OCI-LY1 (cell line): ENCODE measurements at regions not wholly inside any gene's neighbourhood (a gene's known extent, or its start where the extent isn't known, plus 50 kb on each side); places are given as distances from the start of the nearest gene placed in this dataset.

Source experiments
- H2AFZ ChIP-seq: fragments of 200-600 bp; sonication (generic), shearing (Covaris generic); 2 replicates; pipeline ENCODE4 v1.6.0; 2014; ENCODE audit warnings: antibody characterized with exemption, mild to moderate bottlenecking, low read length
- H3F3A ChIP-seq: fragments of 200-600 bp; sonication (generic), shearing (Covaris generic); 2 replicates; pipeline ENCODE4 v1.6.0; 2014; ENCODE audit warnings: mild to moderate bottlenecking, antibody characterized with exemption, low read length, moderate library complexity; ENCODE audit not compliant: insufficient read depth
- H3K27ac ChIP-seq: fragments of 200-600 bp; sonication (generic); 2 replicates; pipeline ENCODE4 v1.5.1; 2014; ENCODE audit warnings: low read length, mixed run types, mild to moderate bottlenecking, low read depth; ENCODE audit not compliant: poor library complexity, severe bottlenecking
- H3K27me3 ChIP-seq: fragments of 200-600 bp; sonication (generic); 2 replicates; pipeline ENCODE4 v1.6.0; 2014; ENCODE audit warnings: antibody characterized with exemption, mild to moderate bottlenecking, low read length, moderate library complexity; ENCODE audit not compliant: insufficient read depth
- H3K36me3 ChIP-seq: fragments of 200-600 bp; sonication (generic); 2 replicates; pipeline ENCODE4 v1.6.1; 2014; ENCODE audit warnings: mild to moderate bottlenecking, antibody characterized with exemption, low read length, moderate library complexity, mixed read lengths; ENCODE audit not compliant: insufficient read depth
- H3K4me1 ChIP-seq: fragments of 200-600 bp; sonication (generic); 2 replicates; pipeline ENCODE4 v1.5.1; 2014; ENCODE audit warnings: mild to moderate bottlenecking, low read length, moderate library complexity; ENCODE audit not compliant: insufficient read depth, severe bottlenecking
- H3K4me2 ChIP-seq: fragments of 200-600 bp; sonication (generic), shearing (Covaris generic); 2 replicates; pipeline ENCODE4 v1.6.1; 2014; ENCODE audit warnings: low read length
- H3K4me3 ChIP-seq: fragments of 200-600 bp; sonication (generic); 2 replicates; pipeline ENCODE4 v1.5.1; 2014; ENCODE audit warnings: low read length, low read depth, mild to moderate bottlenecking, mixed read lengths; ENCODE audit not compliant: poor library complexity, severe bottlenecking
- H3K79me2 ChIP-seq: fragments of 200-600 bp; shearing (Covaris generic); 2 replicates; pipeline ENCODE4 v1.6.1; 2016; ENCODE audit warnings: mixed run types, low read length, mixed read lengths; ENCODE audit not compliant: insufficient read depth
- H3K9ac ChIP-seq: fragments of 200-600 bp; sonication (generic), shearing (Covaris generic); 2 replicates; pipeline ENCODE4 v1.6.1; 2014; ENCODE audit warnings: mild to moderate bottlenecking, low read length, mixed read lengths
- H3K9me2 ChIP-seq: fragments of 200-600 bp; sonication (generic), shearing (Covaris generic); 2 replicates; pipeline ENCODE4 v1.6.1; 2014; ENCODE audit warnings: low read depth, mild to moderate bottlenecking, low read length, mixed read lengths
- H3K9me3 ChIP-seq: fragments of 200-600 bp; shearing (Covaris generic); 2 replicates; pipeline ENCODE4 v1.6.1; 2014; ENCODE audit warnings: low read length, mixed read lengths
- H4K20me1 ChIP-seq: fragments of 200-600 bp; sonication (generic), shearing (Covaris generic); 2 replicates; pipeline ENCODE4 v1.6.0; 2016; ENCODE audit warnings: mild to moderate bottlenecking, low read length; ENCODE audit not compliant: insufficient read depth
- EZH2 ChIP-seq: fragments of 200-600 bp; sonication (generic), shearing (Covaris generic); IDR thresholded peaks from 2 replicates; pipeline ENCODE4 v1.8.0; 2017; ENCODE audit warnings: borderline replicate concordance, mixed run types, mild to moderate bottlenecking, antibody characterized with exemption, low read length, moderate library complexity, mixed read lengths
- TF ChIP-seq, protein P1 (sequence below): fragments of 200-600 bp; sonication (generic), shearing (Covaris generic); IDR thresholded peaks from 2 replicates; pipeline ENCODE4 v1.5.1; 2017; ENCODE audit warnings: mild to moderate bottlenecking, antibody characterized with exemption, low read length, moderate library complexity, mixed read lengths

DNA sequence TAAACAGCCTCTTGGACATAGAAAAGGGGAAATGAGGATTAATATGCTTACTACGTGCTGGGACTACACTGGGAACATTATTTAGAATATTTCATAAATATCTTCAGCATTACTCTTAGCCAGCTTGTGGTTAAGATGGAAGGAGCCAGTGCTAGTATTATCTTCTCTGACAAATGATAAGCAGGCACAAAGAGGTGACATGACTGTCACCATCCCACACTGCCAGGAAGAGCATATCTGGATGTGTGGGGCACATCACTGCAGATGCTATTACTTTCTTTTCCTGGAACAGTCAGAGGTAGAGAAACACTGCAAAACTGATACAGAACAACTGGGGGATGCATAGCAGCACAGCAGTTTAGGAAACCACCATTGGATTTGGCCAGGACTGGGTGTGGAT, 281.0 kb upstream of the TNC start:
- H3K9me3 ChIP-seq = no peaks in the 10 kb centered on the region
- no peak overlapping the region for H3K9ac ChIP-seq
- H2AFZ ChIP-seq = no peak overlapping the region
- H3K27ac ChIP-seq = no peak overlapping the region
- no peaks in the 10 kb centered on the region for H3K79me2 ChIP-seq
- no peak overlapping the region for H3K4me2 ChIP-seq
- no peak overlapping the region for H3K4me3 ChIP-seq
- no peaks in the 10 kb centered on the region for H3F3A ChIP-seq
- no peaks in the 10 kb centered on the region for H3K36me3 ChIP-seq
- H3K27me3 ChIP-seq = no peaks in the 10 kb centered on the region
- H4K20me1 ChIP-seq = no peaks in the 10 kb centered on the region
- TF ChIP-seq, protein P1, sequence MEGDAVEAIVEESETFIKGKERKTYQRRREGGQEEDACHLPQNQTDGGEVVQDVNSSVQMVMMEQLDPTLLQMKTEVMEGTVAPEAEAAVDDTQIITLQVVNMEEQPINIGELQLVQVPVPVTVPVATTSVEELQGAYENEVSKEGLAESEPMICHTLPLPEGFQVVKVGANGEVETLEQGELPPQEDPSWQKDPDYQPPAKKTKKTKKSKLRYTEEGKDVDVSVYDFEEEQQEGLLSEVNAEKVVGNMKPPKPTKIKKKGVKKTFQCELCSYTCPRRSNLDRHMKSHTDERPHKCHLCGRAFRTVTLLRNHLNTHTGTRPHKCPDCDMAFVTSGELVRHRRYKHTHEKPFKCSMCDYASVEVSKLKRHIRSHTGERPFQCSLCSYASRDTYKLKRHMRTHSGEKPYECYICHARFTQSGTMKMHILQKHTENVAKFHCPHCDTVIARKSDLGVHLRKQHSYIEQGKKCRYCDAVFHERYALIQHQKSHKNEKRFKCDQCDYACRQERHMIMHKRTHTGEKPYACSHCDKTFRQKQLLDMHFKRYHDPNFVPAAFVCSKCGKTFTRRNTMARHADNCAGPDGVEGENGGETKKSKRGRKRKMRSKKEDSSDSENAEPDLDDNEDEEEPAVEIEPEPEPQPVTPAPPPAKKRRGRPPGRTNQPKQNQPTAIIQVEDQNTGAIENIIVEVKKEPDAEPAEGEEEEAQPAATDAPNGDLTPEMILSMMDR = no peak
- no peak for TF ChIP-seq EZH2
- no peaks in the 10 kb centered on the region for H3K9me2 ChIP-seq
- no peaks in the 10 kb centered on the region for H3K4me1 ChIP-seq

DNA sequence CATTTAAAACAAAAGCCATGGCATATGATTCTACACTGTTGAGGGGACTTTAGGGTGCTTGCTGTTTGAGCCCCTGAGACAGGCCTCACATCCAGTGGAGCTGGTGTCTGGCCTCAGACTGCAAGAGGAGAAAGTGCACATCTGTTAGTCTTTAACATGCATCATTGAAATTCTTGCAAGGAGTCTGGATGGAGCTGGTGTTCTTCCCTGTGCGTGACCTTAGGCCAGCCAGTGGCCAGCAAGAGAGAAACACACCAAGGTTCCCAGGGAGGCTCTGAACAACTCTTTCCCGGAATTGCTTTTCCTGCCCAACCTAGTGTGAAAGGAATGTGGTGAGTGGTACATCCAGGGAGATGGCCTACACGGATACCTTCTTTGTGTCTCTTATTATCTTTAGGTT, 282.8 kb upstream of the TNC start:
- Histone ChIP-seq H3K4me1 (no peaks in the 10 kb centered on the region), H3K9me3 (no peaks in the 10 kb centered on the region), H3K9ac (no peak overlapping the region), H4K20me1 (no peaks in the 10 kb centered on the region), H2AFZ (no peak overlapping the region), H3K36me3 (no peaks in the 10 kb centered on the region), H3K27ac (no peak overlapping the region), H3K9me2 (no peaks in the 10 kb centered on the region), H3K4me2 (no peak overlapping the region), H3F3A (no peaks in the 10 kb centered on the region), H3K27me3 (no peaks in the 10 kb centered on the region), H3K4me3 (no peak overlapping the region), H3K79me2 (no peaks in the 10 kb centered on the region)
- no peak for TF ChIP-seq EZH2
- TF ChIP-seq, protein P1 = no peak

DNA sequence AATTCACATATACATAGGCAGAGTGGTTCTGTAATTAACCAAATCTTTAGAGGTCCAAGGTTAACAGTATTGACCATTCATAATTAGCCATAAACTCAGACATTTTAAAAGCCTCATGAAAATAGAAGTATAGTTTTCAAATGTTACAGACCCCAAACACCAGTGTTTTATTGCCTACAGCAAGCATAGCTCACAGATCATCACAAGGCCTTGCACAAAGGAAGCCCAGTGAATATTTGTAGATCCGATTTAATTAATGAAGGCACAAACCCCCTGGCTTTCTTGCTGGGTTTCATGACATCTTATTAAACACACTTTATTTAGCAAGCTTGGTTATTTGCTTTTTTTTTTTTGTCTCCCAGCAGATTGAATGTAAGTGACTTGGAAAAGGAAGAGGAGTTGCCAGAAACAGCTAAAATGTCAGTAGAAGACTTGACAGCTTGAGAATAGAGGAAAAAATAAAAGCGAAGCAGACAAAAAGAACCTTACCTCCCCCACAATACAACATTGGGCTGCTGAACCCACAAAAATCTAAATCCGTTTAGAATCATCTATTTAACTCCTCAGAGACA, 283.9 kb upstream of the TNC start:
- Histone ChIP-seq H2AFZ (no peak overlapping the region), H3K4me2 (no peak overlapping the region), H3K9me3 (no peaks in the 10 kb centered on the region), H3K9me2 (no peaks in the 10 kb centered on the region), H4K20me1 (no peaks in the 10 kb centered on the region), H3K27ac (no peak overlapping the region), H3K36me3 (no peaks in the 10 kb centered on the region), H3K9ac (no peak overlapping the region), H3F3A (no peaks in the 10 kb centered on the region), H3K4me3 (no peak overlapping the region), H3K27me3 (no peaks in the 10 kb centered on the region), H3K4me1 (no peaks in the 10 kb centered on the region), H3K79me2 (no peaks in the 10 kb centered on the region)
- TF ChIP-seq EZH2 = no peak
- TF ChIP-seq, protein P1 = no peak
